ENCODE measurements at regions not wholly inside any gene's neighbourhood (a gene's known extent, or its start where the extent isn't known, plus 50 kb on each side); places are given as distances from the start of the nearest gene placed in this dataset.
"Not testable (repeated sequence)": the region's sequence is repeated elsewhere in the genome, so short reads cannot be mapped to it uniquely, and the experiment has no call there.

DNA sequence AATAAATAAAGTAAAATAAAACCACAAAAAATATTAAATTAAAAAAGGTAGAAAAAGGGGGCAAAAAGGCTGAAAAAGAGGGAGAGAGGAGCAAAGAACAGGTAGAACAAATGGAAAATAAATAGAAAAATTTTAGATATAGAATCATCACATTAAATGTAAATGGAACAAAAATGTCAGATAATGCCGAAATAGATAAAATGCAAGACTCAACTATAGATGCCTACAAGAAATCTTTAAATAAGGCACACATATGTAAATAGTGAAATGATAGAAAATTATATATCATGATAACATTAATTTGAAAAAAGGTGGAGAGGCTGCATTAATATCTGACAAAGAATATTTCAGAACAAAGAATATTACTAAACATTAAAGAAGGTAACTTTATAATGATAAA, 477.1 kb upstream of the SPRY2 start:
- no peak for DNase-seq (ENCODE audit: low spot score)

DNA sequence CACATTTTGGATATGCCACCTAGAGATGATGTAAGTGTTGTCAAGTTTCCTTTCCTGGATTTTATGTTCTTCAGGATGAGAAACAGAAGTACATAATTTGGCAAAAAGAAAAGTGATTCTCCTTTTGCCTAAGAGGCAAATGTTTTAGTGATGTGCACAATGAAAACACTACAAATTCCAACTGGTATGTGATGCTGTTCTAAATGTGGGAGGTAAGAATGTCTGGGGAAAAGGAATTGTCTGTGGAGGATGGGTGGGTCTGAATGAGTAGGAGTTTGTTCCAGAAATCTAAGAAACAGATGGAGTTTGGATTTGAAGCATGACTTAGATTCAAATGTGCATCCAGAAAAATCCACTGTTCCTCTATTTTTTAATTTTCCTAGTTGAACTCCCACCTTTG, 473.6 kb upstream of the SPRY2 start:
- DNase-seq (ENCODE audit: low spot score), result no peak

DNA sequence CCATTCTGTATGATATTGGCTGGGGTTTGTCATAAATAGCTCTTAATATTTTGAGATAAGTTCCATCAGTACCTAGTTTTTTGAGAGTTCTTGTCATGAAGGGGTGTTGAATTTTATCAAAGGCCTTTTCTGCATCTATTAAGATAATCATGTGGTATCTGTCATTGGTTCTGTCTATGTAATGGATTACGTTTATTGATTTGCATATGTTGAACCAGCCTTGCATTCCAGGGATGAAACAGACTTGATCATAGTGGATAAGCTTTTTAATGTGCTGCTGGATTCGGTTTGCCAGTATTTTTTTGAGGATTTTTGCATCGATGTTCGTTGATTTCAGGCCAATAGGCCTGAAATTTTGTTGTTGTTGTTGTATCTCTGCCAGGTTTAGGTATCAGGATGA, 469.4 kb upstream of the SPRY2 start:
- not testable (repeated sequence) for DNase-seq (ENCODE audit: low spot score)

DNA sequence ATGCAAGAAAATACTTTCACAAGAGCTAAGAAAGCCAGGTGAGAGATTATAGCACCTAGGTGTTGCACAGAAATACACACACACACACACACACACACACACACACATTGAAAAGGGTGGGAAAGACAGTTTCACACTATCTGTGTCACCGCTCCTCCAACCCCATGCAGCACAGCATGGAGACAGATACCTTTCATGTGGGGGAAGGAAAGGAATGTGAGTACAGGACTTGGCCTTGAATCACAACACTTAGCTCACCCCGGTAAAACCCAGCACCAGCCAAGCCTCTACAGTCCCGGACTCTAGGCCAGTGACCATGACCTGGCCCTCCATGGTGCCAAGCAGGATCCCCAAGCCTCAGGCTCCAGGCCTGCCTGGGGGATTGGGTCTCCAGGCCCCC, 462.0 kb upstream of the SPRY2 start:
- DNase-seq (ENCODE audit: low spot score), result no peak

DNA sequence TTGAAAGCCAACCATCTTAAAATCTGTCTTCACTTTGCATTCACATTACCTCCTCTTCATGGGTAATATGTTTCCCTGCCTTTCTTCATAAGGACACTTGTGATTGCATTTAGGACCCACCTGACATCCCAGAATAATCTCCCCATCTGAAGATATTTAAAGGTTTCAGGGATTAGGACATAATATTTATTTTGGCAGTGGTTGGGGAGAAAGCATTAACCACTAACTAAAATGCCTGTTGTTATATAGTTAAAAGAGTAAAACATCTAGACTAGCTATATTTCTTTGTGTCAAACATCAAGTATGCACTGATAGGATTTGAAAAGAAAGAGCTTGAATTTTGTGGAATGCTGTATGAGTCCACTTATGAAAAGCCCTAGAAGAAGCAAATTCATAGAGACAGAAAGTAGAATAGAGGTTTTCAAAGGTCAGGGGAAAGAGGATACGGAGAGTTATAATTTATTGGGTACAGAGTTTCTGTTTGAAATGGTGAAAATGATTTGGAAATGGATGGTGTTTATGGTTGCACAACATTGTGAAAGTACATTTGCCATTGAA, 457.7 kb upstream of the SPRY2 start:
- DNase-seq (ENCODE audit: low spot score), result no peak

DNA sequence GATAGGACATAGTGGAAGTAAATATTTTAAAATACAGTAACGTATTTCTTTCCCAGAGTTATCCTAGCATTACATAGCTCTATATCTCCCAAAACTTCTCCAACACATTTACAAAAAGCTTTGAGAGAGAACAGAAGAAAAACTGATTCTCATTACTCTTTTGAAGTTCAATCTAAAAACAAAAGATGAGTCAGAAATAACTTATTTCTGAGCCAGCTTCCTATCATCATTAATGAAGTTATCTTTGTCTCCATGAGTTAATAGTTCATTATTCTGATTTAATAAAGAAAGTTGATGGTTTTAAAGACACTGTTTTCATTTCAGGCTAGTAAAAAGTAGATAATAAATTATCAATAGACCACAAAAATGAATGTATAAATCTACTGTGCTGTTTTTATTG, 446.7 kb upstream of the SPRY2 start:
- DNase-seq (ENCODE audit: low spot score), result no peak

DNA sequence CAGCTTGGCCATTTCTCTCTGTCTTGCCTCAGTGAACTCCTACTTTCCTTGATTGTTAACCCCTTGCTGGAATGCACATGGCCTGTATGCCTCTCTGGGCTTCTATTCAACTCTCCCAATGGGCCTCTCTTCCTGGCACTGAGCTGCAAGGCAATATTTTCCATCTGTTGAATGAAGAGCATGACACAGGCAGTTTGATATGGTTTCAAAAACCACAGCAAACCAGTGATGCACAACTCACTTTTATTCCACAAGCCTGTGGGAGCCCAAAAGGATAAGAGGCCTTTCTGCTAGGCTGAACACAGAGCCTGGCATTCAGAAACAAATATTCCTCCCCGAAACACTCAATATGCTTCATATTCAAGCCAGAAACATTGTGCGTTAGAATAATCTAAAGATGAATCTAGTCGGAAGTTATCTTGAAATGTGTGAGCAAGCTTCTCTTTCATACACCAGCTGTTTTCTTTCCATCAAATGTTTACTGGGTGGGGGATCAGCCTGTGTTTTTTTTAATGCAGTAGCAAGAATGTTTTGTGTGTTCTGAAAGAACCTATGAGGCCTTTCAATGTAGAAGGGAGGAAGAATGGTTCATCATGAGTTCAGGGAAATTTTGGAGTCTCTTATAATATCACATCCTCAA, 443.1 kb upstream of the SPRY2 start:
- DNase-seq (ENCODE audit: low spot score), result no peak

DNA sequence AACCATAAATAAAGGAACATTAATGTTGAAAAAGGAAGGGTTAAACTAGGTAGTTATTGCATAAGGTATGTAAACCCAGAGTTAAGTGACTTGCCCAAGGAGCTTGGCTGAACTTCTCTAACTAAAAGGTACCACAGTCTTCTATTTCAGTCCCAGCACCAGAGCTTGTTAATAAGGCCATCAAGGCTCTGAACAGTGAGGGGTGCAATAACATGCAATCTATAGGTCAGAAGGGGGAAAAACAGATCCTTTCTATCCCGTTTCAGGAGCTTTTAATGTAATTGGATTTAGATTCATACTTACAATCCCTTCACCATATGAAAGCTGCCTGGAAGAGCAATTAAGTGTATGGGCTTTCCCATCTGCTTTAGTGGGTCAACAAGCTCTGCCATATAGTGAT, 441.5 kb upstream of the SPRY2 start:
- DNase-seq (ENCODE audit: low spot score), result no peak

DNA sequence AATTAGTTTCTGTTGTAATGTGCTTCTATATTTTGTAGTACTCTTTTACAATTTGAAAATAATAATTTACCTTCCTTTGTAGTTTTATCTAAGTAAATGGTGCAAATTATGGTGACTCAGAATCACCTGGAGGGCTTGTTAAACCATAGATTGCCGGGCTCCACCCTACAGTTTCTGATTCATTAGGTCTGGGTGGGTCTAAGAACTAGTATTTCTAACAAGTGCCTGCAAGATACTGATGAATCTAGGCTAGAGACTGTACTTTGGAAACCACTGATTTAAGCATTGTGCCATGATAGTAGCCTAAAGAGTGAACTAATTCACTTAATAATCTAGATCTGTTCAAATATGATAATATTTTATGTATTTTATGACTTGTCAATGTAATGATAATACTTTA, 437.4 kb upstream of the SPRY2 start:
- DNase-seq (ENCODE audit: low spot score), result no peak

DNA sequence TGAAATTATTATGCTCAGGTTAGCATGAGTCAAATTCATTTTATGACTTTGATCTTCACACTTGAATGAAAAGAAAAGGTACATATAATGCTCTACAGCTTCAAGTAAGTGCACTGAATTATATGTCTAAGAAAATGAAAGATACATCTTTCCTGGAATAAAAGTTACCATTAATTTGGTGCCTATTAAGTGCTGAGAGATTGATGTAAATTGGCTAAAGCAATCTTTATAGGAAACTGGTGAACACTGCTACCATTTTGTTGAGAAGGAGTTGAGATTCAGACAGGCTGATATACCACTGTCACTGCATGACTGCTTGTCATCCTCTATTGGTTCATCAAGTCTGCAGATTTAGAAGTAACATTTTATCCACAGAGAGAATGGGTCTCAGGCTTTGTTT, 416.8 kb upstream of the SPRY2 start:
- no peak for DNase-seq (ENCODE audit: low spot score)

DNA sequence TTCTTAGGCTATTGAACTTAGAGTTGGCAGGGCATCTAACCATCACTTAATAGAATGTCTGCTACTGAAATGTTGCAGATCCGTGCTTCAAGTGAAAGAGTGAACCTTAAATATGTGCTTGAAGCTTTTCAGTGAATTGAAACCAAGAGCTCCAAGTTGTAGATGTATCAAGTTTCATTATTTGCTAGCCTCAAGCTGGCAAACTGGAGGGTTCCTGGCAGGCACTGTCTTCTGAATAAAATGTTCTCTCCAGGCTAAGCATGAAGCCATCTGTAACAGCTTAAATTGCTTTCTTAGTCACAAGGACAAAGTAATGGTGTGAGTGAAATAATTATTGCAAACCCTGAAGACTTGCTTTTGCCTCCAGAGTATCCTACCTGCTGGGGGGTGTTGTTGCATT, 415.0 kb upstream of the SPRY2 start:
- DNase-seq (ENCODE audit: low spot score), result no peak

DNA sequence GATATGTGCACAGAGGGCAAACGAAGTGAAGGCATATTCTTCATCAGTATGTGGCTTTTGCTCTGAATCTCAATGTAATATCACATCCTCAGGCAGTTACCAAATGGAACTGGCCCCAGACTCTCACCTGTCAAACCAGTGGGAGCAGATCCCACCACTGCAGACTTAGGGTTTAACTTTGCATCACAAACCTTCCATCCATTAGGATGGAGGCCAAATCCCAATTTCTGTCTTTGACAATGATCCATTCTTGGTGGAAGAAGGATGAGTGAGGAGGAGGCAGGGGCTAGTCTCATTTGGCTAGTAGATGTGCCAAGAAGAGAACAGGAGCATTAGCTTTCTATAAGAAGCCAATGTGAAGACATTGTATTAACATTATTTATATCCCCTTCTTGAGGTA, 413.5 kb upstream of the SPRY2 start:
- no peak for DNase-seq (ENCODE audit: low spot score)

DNA sequence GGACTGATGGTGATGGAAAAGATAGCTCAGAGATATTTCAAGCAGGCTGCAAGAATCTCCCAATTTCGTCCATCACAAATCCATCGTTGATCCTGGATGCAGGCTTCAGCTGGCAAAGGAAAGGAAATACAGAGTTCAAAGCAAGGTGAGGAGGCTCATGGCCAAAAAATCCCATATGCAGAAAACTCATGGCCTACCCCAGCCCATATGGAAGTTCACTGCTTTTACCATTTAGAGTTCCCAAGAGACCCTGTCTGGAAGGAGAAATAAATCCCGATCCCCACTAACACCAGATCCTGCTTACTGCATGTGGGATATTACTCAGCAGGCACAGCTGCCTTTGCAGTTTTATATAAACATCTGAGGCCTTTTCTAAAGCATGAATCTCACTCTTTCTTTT, 412.9 kb upstream of the SPRY2 start:
- no peak for DNase-seq (ENCODE audit: low spot score)

DNA sequence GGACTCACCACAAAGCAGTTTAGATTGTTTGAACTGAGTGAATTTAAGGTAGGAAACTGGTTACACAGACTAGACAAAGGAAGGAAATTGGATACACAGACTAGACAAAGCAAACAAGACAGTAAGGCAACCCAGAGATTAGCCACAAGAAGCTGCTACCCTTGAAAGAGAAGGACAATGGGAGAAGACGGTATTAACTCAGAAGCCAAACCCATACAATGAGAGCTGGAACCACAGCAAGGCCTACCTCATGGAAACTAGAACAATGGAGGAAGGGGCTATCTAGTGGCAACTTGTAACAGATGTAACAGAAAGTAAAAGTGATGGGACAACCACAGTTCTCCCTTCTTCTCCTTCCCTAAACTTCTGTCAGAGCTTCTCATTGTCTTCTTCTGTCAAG, 410.9 kb upstream of the SPRY2 start:
- DNase-seq (ENCODE audit: low spot score), result no peak

DNA sequence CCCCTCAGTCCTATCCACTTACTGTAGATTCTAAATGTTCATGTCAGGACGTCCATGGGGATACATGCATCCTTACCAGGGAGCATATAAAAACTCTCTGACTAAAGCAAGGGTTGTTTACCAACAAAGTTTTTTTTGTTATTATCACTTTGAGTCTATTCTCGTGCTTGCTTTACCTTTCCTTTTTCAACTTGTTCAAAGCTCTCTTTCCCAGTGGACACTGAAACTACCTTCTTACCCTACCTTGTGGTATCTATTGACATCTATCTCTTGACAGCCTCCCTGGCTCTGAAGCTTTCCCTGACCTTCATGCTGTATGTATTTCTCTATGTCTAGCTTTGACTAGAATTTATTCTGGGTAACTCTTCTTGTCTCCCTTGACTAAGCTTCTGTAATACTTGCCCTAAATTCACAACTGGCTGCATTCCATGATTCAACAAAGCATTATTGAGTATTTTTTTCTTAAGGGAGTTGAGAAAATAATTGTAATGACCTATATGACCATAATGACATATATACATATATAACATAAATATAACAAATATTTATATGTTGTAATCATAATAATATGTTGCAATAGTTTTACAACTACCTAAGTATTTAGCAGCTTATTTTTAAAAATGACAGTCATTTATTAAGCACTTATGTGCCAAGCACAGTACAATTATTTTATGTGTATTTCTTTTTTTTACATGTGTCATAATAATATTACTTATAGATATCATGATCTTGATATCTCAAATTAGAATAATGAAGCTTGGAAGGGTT, 403.4 kb upstream of the SPRY2 start:
- DNase-seq (ENCODE audit: low spot score), result no peak

DNA sequence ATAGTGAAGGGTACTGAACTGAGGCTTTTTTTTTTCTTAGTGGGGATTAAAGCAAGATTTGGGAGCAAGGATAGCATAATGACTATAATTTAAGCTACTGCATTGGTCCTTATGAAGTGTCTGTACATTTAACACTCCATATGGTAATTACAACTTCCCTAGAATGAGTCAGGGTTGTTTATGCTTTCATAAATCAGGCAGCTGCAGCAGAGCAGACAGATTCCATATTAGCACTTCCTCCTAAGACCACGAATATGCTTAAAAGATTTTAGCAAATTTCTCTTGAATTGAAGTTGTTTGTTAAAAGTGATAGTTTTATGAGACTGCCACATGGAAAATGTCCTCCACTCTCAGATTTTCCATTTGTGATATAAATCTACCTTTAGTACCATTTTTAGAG, 401.1 kb upstream of the SPRY2 start:
- DNase-seq (ENCODE audit: low spot score), result no peak

DNA sequence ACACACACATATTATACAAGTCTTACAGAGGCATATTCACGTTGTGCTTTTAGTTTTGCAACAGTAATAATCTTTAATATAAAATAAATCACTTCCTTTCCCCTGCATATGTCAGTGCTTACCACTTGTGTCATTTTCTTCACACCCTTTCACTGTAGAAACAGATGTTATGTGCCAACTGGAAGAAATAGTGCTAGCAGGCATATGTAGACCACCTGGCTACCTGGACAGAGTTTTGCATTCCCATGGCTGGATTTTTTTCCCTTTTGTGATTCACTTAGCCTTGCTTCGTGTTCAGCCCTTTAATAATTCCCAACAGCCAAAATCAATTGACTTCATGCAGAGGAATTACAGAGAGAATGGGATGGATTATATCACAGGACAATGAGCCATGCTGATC, 399.1 kb upstream of the SPRY2 start:
- no peak for DNase-seq (ENCODE audit: low spot score)

DNA sequence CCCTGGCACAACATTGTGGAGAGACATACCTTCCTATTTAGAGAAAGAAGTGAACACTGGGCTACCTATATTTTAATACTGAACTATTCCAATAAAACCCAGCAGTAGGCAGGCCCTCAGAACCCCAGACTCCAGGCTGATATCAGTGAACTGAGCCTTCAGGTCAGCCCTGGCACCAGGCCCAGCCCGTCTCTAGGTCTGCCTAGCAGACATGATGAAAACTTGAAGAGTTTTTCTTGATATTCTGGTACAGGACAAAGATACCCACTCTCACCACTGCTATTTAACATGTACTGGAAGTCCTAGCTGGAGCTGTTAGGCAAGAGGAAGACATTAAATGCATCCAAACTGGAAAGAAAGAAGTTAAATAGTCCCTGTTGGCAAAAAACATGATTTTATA, 396.6 kb upstream of the SPRY2 start:
- DNase-seq (ENCODE audit: low spot score), result no peak

DNA sequence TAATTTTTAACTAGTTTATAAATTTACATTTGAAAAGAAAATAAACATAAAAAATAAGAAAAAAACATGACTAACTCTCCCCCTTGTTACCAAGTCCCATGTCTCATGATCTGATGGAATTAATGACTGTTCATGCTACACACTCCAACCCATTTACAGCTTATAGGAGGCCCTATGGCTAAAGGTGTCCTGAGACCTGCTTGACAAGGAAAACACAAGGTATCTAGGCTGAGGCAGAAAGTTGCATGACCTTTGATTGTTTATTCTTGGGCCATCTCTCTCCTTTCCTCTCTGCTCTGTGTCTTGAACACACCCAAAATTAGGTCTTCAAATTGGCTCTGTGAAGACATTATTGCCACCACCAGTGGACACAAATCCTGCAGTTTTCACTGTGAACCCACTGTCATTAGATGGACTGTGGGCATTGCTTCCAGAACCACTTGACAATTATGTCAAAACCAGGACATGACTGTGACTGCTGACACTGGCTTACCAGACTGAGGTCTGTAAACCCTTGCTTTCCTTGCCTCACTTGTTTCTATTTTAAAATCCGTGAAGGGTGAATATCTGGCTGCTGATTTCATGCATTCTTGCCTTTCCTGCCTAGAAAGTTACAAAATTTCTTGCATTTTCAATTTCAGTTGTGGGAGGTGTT, 386.5 kb upstream of the SPRY2 start:
- DNase-seq (ENCODE audit: low spot score), result no peak

DNA sequence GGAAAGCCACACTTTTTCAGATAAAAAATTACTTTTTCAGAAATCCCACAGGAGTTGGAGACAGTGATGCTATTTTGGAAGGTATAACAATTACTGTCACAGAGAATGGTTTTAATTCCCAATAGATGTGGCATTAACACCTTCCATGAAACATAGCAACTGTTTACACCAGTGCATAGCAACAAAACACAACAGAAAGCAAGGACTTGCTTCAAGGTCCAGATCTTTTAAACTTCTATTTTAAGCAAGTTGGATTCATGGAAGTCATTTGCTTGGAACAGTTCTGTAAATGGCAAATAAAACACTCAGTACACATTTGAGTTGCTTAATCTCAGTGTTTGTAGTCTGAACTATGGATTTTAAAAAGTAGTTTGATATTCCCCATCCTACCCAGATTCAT, 385.9 kb upstream of the SPRY2 start:
- DNase-seq (ENCODE audit: low spot score), result no peak

DNA sequence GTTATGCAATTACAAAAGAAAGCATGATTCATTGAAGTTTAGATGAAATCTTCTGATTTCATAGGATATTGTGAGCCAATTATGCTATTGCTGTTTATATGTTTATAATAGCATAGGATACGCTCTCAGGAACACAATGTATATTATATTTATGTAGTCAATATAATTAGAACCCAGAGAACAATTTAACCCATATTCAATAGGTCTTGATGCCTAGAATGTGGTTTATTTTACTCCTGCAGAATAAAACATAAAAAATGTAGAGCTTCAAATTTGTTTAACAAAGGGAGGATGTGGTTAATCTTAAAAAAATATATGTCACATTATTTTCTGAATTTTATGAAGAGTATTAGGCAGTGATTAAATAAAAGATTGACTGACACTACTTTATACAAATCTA, 380.8 kb upstream of the SPRY2 start:
- no peak for DNase-seq (ENCODE audit: low spot score)

DNA sequence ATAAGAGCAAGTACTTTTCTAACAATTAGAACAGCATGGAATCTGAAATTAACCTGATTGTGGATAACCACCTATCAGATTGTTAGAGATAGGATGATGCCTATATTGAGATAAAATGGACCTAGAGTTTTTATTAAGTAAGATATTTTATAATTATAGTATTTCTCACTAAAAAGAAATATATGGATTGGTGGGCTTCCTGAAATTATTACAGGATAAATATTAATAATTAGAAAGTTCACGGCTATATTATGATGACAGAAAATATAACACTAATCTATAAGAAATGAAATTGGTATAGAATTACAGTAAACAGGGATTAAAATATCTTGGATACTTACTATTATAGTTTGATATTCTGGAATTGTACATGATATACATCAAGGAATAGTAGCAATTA, 378.0 kb upstream of the SPRY2 start:
- DNase-seq (ENCODE audit: low spot score), result no peak

DNA sequence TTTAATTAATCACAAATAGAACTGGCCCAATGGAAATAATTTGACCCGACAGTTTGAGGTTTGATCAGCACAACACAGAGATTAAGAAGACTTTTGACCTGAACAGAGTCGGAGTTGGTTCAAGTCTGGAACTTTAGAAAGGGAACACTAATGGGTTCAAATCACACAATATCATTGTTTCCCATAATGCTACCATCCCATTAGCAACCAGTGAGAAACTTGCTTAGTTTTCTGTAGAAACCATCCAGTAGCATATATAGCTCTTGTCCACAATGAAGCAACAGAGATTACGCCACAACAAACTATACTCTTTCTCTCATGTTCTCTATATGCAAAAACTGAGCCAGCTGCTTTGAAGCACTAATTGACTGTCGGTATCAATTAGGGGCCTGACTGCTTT, 376.9 kb upstream of the SPRY2 start:
- no peak for DNase-seq (ENCODE audit: low spot score)
